ENCODE measurements at regions not wholly inside any gene's neighbourhood (a gene's known extent, or its start where the extent isn't known, plus 50 kb on each side); places are given as distances from the start of the nearest gene placed in this dataset.

DNA sequence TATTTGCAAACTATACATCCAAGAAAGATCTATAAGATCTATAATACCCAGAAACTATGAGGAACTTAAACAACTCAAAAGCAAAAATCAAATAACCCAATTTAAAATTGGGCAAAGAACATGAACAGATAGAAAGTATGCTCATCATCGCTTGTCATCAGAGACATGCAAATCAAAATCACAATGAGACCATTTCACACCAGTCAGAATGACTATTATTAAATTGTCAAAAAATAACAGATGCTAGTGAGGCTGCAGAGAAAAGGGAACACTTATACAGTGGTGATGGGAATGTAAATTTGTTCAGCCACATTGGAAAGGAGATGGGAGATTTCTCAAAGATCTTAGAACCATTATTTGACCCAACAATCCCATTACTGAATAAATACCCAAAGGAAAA is 1451.7 kb upstream of the ADGRL3 start:
- TF ChIP-seq, protein P1, sequence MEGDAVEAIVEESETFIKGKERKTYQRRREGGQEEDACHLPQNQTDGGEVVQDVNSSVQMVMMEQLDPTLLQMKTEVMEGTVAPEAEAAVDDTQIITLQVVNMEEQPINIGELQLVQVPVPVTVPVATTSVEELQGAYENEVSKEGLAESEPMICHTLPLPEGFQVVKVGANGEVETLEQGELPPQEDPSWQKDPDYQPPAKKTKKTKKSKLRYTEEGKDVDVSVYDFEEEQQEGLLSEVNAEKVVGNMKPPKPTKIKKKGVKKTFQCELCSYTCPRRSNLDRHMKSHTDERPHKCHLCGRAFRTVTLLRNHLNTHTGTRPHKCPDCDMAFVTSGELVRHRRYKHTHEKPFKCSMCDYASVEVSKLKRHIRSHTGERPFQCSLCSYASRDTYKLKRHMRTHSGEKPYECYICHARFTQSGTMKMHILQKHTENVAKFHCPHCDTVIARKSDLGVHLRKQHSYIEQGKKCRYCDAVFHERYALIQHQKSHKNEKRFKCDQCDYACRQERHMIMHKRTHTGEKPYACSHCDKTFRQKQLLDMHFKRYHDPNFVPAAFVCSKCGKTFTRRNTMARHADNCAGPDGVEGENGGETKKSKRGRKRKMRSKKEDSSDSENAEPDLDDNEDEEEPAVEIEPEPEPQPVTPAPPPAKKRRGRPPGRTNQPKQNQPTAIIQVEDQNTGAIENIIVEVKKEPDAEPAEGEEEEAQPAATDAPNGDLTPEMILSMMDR (IDR thresholded peaks at IDR 0.05), result no peak
- TF ChIP-seq EP300 (IDR thresholded peaks at IDR 0.05), result no peak
- no peak for TF ChIP-seq POLR2A (IDR thresholded peaks at IDR 0.05)
- no peak for TF ChIP-seq POLR2AphosphoS5 (IDR thresholded peaks at IDR 0.05)
- DNase-seq (no peak), ATAC-seq (ENCODE audit: low FRiP score in 2 of 2) (no peak)
- Histone ChIP-seq H3K4me3 (no peak overlapping the region), H3K27ac (no peak overlapping the region), H3K27me3 (no peaks in the 10 kb centered on the region), H3K4me1 (no peaks in the 10 kb centered on the region), H3K9me3 (no peaks in the 10 kb centered on the region), H3K36me3 (no peaks in the 10 kb centered on the region)
- 91 to 96% methylated on average over 1 of the region's 1 CpG for WGBS, 2 donors

GRCh38 chr4:59759082-59759825 is 1440.9 kb upstream of the ADGRL3 start:
- no peak for ATAC-seq (ENCODE audit: low FRiP score in 2 of 2)
- peak in 1 of 2 donors; percentile 25 for DNase-seq
- WGBS, 2 donors, result 82 to 96% methylated on average over 5 to 8 of the region's 9 CpGs

GRCh38 chr4:59762344-59762743 is 1437.8 kb upstream of the ADGRL3 start:
- 82 to 87% methylated on average over 4 of the region's 4 CpGs for WGBS, 2 donors

More at GRCh38 chr4:59759082-59759825, 1440.9 kb upstream of the ADGRL3 start:
- Histone ChIP-seq H3K27me3 (no peaks in the 10 kb centered on the region), H3K27ac (no peak overlapping the region), H3K4me1 (no peaks in the 10 kb centered on the region), H3K9me3 (peaks cover 0 to 8% (median 1%) of the 10 kb centered on the region in 4 donors), H3K36me3 (no peaks in the 10 kb centered on the region), H3K4me3 (no peak overlapping the region)
- TF ChIP-seq EP300 (IDR thresholded peaks at IDR 0.05), result no peak
- no peak for TF ChIP-seq POLR2A (IDR thresholded peaks at IDR 0.05)
- TF ChIP-seq, protein P1 (IDR thresholded peaks at IDR 0.05), result no peak
- no peak for TF ChIP-seq POLR2AphosphoS5 (IDR thresholded peaks at IDR 0.05)

DNA sequence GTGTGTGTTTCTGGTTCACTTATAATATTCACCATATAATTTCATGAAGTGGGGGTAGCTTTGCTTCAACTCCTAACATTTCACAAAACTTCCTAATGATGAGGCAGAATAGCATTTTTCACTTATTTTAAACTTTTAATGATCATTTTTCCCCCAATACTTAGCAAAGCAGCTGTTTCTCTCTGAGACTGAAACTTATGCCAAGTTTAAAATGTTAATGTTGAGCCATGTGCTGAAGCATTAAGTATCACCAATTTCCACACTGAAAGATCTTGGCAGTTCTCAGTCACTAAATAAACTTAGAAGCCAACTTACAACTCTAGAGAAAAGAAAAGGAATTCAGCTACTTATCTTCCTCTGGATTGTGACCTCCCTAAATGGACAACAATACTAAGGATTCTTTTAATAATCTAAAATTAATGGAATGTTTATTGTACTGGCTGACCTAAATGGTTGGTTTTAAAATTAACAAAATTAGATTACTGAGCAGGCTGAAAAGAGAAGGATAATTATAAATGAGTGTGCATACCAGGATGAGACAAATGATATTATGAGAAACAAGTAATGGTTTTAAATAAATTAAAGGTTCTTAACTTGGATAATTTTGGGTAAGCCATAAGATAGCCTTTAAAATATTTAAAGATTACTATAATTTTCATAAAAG is 1429.4 kb upstream of the ADGRL3 start:
- no peak overlapping the region for H3K27ac ChIP-seq
- no peaks in the 10 kb centered on the region for H3K9me3 ChIP-seq
- TF ChIP-seq POLR2AphosphoS5 (IDR thresholded peaks at IDR 0.05), result no peak
- TF ChIP-seq, protein P1 (IDR thresholded peaks at IDR 0.05), result no peak
- no peak for TF ChIP-seq POLR2A (IDR thresholded peaks at IDR 0.05)
- TF ChIP-seq EP300 (IDR thresholded peaks at IDR 0.05), result no peak
- H3K27me3 ChIP-seq, result no peaks in the 10 kb centered on the region
- H3K4me3 ChIP-seq, result no peak overlapping the region
- no peaks in the 10 kb centered on the region for H3K36me3 ChIP-seq
- no peak for ATAC-seq (ENCODE audit: low FRiP score in 2 of 2)
- DNase-seq, result no peak
- no peaks in the 10 kb centered on the region for H3K4me1 ChIP-seq

More at GRCh38 chr4:59762344-59762743, 1437.8 kb upstream of the ADGRL3 start:
- Histone ChIP-seq H3K36me3 (no peaks in the 10 kb centered on the region), H3K4me3 (no peak overlapping the region), H3K9me3 (peaks cover 0 to 8% (median 1%) of the 10 kb centered on the region in 4 donors), H3K27me3 (no peaks in the 10 kb centered on the region), H3K4me1 (no peaks in the 10 kb centered on the region), H3K27ac (no peak overlapping the region)
- DNase-seq (no peak), ATAC-seq (ENCODE audit: low FRiP score in 2 of 2) (no peak)
- TF ChIP-seq, protein P1 (IDR thresholded peaks at IDR 0.05), result no peak
- no peak for TF ChIP-seq POLR2A (IDR thresholded peaks at IDR 0.05)
- TF ChIP-seq EP300 (IDR thresholded peaks at IDR 0.05), result no peak
- TF ChIP-seq POLR2AphosphoS5 (IDR thresholded peaks at IDR 0.05), result no peak

All from upper lobe of left lung (tissue), 6 donors.